ES-I3 (cell line): ENCODE measurements at regions not wholly inside any gene's neighbourhood (a gene's known extent, or its start where the extent isn't known, plus 50 kb on each side); places are given as distances from the start of the nearest gene placed in this dataset.

Experiments used
- H3K36me3 ChIP-seq: 2 replicates; pipeline ENCODE4 v1.6.1; 2013; ENCODE audit warnings: mild to moderate bottlenecking, low read length, control low read depth, moderate library complexity; ENCODE audit not compliant: insufficient read depth
- H3K4me1 ChIP-seq: 2 replicates; pipeline ENCODE4 v1.6.1; 2013; ENCODE audit warnings: mild to moderate bottlenecking, control low read depth, low read length; ENCODE audit not compliant: insufficient read depth
- H3K9ac ChIP-seq: 2 replicates; pipeline ENCODE4 v1.6.1; 2013; ENCODE audit warnings: low read depth, mild to moderate bottlenecking, low read length, moderate library complexity
- H3K9me3 ChIP-seq: 2 replicates; pipeline ENCODE4 v1.6.1; 2013; ENCODE audit warnings: mild to moderate bottlenecking, low read length, moderate library complexity; ENCODE audit not compliant: control insufficient read depth, insufficient read depth

DNA sequence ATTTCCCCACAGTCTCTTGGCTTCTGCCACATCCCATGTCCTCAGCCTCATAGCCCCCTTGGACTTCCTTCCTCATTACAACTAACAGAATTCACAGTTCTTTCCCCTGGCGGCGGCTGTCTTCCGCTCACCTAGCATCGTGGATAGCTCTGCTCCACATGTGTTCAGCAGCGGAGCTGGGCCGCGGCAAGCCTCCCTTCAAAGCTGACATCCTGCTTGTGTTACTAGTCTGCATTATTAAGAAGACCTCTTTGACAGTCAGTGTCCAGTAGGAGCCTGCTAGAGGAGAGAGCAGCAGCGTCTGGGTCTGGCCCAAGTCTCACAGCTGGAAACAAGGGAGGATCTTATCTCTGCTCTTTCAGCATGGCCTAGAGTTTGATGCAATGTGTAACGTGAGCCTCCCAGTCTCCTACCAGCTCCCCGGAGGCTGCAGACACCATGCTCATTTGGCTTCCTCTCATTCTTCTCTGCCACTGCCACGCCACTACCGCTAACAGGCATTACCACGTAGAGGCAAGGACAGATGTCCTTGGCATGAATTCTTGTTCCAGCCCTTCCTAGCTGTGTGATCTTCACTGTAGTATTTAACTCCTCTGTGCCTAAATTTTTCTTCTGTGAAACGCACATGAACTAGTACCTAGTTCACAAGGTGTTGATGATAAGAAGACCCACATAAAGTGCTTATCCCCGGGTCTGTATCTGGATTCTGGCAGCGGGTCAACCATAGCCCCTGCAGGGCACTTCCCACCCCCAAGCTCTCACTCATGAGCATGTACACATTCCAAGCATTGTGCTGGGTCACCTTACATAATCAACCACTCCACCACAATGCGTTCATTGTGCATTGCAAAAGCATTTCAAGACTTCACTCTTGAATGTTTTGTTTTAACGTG is 107.1 kb upstream of the BACH2 start:
- H3K4me1 ChIP-seq: peaks cover 34% of the 10 kb centered on the region
- H3K9me3 ChIP-seq: no peaks in the 10 kb centered on the region
- H3K9ac ChIP-seq: no peak overlapping the region
- H3K36me3 ChIP-seq: no peaks in the 10 kb centered on the region

DNA sequence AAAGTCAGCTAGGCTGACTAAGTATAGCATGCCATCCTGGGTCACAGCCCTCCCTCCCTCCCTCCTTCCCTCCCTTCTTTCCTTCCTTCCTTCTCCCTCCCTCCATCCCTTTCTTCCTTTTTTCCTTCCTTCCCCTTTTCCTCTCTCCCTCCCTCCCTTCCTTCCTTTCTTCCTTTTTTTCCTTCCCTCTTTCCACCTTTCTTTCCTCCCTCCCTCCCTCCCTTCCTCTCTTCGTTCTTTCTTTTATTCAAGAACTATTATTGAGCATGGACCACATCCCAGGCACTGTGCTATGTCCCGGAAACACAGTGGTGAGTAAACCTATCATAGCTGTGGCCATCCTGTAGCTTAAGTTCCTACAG is 106.2 kb upstream of the BACH2 start:
- no peak overlapping the region for H3K9ac ChIP-seq
- H3K36me3 ChIP-seq: no peaks in the 10 kb centered on the region
- no peaks in the 10 kb centered on the region for H3K9me3 ChIP-seq
- H3K4me1 ChIP-seq: peaks cover 35% of the 10 kb centered on the region

DNA sequence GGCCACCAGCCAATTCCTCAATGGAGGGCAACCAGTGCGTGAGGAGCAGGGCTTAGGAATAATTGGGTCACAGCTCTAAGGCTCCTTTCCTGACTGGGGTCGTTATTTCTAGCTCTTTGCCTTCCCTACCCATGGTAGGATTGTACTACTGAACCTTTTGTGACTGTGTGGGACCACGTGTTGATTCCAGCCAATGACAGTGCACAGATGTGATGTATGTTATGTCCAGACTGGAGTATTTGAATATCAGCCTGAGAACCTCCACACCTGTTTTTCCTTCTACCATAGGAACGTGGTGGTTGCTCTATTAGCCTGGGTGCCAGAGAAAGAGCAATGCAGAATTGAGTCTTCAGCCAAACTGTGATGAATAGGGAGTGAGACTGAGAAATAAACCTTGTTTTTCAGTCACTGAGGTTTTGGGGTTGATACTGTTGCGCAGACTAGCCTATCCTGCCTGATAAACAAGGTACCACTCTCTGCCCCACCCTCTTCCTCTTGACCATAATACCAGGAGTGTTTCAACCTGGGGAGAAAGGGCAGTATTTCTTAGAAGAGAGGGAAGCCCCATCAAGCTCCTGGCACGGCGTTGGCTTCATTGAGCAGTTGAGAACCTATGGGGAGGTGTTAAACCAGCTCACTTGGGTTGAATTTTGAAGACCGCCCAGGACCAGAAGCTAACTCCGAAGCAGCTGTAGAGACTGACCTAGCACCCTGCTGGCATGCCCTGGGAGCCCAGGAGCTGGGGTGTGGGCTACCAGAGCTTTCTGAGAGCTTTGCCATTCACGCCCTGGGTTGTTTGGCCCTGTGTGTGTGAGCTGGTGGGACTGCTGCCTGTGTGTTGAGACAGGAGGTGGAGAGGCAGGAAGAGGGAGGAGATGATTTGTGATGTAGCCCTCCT is 105.5 kb upstream of the BACH2 start:
- H3K9ac ChIP-seq: no peak overlapping the region
- H3K36me3 ChIP-seq: no peaks in the 10 kb centered on the region
- no peaks in the 10 kb centered on the region for H3K9me3 ChIP-seq
- peaks cover 39% of the 10 kb centered on the region for H3K4me1 ChIP-seq

DNA sequence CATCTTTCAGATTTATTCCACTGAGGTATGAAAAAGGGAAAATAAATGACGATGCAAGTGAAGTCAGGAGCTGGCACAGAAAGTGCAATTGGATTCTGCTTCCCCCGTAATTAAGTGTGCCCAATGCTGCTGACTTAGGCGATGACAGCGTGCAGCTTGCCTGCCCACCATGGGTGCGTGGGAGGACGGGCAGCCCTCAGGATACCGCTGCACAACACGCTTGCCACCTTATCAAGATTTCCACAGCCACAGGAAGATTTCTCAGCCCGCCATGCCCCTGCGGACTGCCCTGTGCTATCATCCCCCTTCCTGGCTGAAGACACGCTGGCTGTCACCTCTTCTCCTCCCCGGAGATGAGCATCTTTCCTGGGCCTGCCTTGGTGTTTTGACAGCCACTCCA is 103.3 kb upstream of the BACH2 start:
- H3K9ac ChIP-seq: no peak overlapping the region
- H3K9me3 ChIP-seq: no peaks in the 10 kb centered on the region
- H3K4me1 ChIP-seq: peaks cover 30% of the 10 kb centered on the region
- no peaks in the 10 kb centered on the region for H3K36me3 ChIP-seq

DNA sequence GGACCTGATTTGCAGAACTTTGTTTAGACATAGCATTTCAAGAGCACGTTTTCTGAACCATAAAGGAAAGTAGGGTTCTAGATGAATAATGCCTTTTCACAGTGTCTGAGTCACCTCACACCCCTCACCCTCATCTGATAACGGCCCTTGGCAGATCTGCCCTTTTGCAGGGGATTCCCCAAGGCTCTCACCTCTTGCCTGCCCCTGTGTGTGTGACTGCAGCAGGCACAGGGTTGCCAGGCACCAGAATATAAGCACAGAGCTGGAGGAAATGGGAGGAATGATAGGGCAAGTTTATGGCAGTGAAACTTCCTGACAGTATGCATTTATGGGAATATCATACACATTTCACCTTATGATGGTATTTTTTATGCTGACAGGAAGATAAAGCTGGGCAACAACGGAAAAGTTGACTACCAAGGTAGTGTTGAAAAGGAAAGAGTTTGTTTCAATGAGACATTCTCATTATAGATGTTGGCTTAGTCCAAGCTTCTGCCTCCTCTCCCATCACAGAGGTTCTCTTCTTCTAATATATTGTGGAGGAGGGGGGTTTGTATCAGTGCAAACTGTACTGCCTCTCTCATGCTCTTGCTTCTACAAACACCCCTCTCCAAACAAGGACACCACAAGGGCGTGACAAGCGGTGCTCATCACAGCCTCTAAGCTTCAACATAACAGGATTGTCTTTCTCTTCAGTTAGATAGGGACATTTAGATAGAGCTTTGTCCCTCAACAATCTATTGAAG is 101.5 kb upstream of the BACH2 start:
- Histone ChIP-seq H3K9ac (no peak overlapping the region), H3K9me3 (no peaks in the 10 kb centered on the region), H3K4me1 (peaks cover 11% of the 10 kb centered on the region)

DNA sequence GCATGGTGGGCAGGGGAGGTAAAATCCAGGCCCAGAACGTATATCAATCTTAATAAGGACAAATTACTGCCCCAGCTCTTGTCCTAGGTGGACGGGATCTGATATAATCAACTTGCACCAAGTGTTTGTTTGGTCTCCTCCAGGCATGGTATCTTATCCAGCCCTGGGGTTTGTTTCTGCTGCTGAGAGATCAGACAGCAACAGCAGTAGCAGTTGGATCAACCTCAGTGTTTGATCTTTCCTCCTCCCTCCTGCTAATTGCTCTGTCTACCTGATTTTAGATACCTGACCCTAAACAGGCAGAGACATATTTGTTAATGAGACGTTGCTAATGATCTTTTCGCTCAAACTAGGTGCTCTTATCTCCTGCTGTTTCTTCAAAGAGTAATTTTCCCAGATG is 100.4 kb upstream of the BACH2 start:
- Histone ChIP-seq H3K9me3 (no peaks in the 10 kb centered on the region), H3K9ac (no peak overlapping the region), H3K4me1 (peaks cover 5% of the 10 kb centered on the region), H3K36me3 (no peaks in the 10 kb centered on the region)

More for the DNA sequence above, 101.5 kb upstream of the BACH2 start:
- no peaks in the 10 kb centered on the region for H3K36me3 ChIP-seq

DNA sequence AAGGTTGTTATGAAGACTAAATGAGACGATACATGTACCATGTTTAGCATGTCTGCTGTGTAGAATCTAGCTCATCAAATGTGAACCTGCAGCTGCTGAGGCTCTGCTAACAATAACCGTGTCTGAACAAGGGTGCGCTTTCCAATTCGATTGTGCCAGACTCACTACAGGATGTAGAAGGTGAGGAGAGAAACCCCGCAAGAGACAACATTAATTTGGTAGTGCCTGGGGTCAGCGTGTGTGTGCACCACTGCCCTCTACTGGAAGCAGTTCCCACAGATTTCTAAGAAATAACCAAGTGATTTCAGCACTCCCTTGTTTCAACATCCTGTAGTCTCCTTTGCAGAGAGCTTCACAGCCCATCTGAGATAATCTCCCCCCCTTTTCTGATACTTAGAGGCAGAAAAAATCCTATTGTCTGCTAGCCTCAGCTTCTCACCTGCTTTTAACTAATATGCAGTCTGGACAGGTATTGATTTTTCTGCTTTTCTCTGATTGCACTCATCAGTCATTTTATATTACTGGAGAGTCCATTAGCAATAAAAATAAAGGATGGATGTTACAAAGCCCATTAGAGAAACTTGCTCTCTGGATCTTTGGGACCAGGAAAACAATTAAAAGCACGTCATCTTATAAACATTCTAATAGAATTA is 96.7 kb upstream of the BACH2 start:
- Histone ChIP-seq H3K9ac (no peak overlapping the region), H3K4me1 (peaks cover 5% of the 10 kb centered on the region), H3K9me3 (no peaks in the 10 kb centered on the region)

DNA sequence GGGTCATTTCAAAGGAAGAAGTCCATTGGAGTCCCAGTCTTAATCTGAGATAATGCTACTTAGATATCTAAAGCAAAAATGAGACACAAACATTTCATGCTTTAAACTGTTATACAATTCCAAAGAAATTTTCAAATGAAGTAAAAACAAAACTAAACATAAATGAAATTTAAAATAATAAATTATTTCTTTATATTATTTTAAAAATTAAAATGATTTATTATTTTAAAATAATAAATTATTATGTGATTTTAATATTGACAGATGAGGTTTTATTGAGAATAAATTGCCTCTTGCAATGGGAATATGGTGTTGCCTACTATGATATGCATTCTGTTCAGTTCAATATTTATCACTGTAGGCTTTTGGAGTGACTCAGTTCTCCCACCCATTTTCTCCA is 93.7 kb upstream of the BACH2 start:
- Histone ChIP-seq H3K9ac (no peak overlapping the region), H3K4me1 (peaks cover 14% of the 10 kb centered on the region), H3K9me3 (no peaks in the 10 kb centered on the region), H3K36me3 (no peaks in the 10 kb centered on the region)

More for the DNA sequence above, 96.7 kb upstream of the BACH2 start:
- no peaks in the 10 kb centered on the region for H3K36me3 ChIP-seq

DNA sequence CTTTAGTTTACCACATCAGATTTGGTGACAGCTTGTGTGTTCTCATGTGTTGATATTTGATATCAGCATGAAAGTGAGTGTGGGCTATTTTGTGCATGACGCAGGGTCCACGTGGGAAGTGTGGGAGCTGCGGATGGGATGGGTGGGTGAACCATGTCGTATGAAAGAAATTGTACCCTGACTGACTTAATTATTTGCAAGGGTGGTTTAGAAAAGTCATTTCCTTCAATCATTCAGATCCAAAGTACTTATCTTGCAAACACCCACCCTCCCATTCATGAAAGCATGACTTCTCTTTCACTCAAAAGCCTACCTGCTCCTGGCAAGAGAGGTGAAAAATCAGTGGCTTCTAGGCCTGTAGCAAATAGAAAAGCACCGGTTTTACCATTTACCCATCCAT is 91.8 kb upstream of the BACH2 start:
- Histone ChIP-seq H3K9me3 (no peaks in the 10 kb centered on the region), H3K36me3 (no peaks in the 10 kb centered on the region), H3K9ac (no peak overlapping the region), H3K4me1 (peaks cover 14% of the 10 kb centered on the region)

DNA sequence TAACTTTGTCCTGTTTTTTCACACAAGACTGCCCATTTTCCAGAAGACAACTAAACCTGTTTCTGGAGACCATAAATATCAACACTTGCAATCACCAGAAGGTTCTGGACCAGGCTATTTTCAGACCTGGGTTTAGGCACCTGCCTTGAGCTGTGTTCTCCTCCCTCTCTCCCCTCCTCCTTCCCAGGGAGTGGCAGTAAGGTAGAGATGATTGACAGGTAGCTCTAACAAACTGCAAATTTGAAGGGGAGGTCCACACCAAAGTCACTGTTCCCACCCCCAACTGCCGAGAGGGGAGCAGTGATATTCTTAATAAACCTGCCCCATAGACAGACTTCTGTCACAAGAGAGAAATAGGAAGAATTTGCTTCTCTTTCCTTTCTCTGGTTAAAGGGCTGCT is 91.2 kb upstream of the BACH2 start:
- no peak overlapping the region for H3K9ac ChIP-seq
- H3K9me3 ChIP-seq: no peaks in the 10 kb centered on the region
- peaks cover 14% of the 10 kb centered on the region for H3K4me1 ChIP-seq
- no peaks in the 10 kb centered on the region for H3K36me3 ChIP-seq

DNA sequence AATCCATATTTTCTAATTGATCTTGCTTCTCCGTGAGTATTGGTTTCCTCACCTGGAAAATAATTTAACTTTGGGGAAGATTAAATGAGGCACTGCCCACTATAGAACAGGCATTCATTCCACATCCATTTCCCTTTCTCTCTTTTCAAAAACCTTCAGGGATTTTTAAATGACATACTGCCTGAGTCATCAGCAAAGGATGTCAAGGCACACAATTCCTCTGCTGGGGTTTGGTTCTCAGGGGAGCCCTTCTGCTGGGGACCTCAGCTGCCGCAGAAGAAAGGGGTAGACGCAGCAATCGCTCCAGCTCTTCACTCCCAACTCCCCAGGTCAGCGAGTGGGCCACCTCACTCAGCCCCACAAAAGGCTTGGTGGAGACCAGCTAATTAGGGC is 90.7 kb upstream of the BACH2 start:
- H3K36me3 ChIP-seq: no peaks in the 10 kb centered on the region
- no peaks in the 10 kb centered on the region for H3K9me3 ChIP-seq
- peaks cover 14% of the 10 kb centered on the region for H3K4me1 ChIP-seq
- no peak overlapping the region for H3K9ac ChIP-seq

DNA sequence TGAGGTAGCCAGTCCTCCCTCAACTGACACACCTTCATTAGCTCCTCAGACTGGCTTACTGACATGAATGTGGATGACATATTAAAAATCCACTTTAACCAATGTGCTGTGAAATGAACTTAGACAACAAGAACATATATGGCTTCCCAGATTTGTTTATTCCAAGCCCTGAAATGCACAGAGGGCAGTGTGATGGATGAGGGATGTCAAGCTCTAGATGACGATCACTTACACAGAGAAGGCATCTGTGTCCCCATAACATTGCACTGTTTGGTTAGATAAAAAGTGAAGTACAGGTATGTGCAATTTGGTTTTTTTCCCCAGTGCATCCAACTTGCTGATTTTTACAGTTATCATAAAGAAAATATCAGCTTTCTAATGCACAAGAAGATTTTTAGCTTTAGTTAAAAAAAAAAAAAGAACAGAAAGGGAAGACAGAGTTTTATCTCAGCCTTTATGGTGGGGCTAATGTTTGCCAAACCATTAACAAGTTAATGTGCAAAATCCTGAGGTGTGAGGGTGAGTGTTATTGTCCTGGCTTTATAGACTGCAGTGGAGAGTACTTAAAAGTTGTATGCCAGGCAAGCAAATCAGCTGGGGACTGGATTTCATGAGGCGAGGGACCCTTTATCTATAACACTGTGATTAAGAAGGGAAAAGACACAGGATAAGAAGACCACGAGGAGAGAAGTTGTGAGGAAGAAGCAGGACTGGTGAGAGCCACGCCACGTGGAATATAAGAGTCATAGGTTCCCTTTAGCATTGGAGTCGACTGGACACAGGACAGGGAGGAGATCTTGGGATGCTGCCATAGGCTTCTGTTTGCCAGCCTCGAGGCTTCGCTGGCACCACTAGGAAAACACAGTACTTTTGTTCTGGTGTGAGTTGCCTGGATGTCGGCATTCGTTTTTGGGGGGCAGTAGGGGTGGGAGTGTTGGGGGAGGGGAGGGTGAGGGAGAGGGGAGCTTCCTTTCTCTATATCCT is 90.0 kb upstream of the BACH2 start:
- Histone ChIP-seq H3K9ac (no peak overlapping the region), H3K4me1 (peaks cover 14% of the 10 kb centered on the region), H3K36me3 (no peaks in the 10 kb centered on the region), H3K9me3 (no peaks in the 10 kb centered on the region)

DNA sequence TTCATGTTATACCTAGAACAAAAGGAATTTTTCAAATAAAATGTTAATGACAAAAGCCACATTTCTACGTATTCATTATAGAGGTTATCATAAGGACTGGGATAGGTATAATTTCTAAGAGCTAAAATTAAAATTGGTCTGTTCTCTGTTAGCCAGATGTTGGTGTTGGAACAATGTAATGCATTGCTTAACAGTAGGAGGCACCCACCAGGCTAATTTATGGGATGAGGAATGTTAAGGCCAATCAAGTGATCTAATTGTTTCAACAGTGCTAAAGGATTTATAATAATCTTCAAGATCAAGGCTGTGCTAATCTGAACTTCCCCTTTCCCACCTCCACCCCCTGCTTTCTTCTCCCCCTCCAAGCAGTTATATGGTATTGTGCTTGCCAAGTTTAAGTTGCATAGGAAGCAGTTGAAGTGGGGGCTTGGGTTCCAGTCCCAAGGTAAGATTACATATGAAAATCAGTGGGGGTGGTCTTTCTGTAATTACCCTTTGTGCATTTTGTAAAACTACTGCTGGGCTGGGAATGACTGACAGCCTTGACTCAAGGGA is 89.2 kb upstream of the BACH2 start:
- no peaks in the 10 kb centered on the region for H3K9me3 ChIP-seq
- no peaks in the 10 kb centered on the region for H3K36me3 ChIP-seq
- H3K4me1 ChIP-seq: peaks cover 14% of the 10 kb centered on the region
- H3K9ac ChIP-seq: no peak overlapping the region
